PFSK-1 (cell line): ENCODE measurements at regions not wholly inside any gene's neighbourhood (a gene's known extent, or its start where the extent isn't known, plus 50 kb on each side); places are given as distances from the start of the nearest gene placed in this dataset.

Experiments used
- POLR2AphosphoS5 ChIP-seq: IDR thresholded peaks from 2 replicates; pipeline ENCODE4 v1.6.1; 2012; ENCODE audit warnings: low read depth, mild to moderate bottlenecking, control low read depth, low read length, moderate library complexity
- REST ChIP-seq, 2 experiments: IDR thresholded peaks; 2 replicates each; pipeline versions ENCODE4 v1.6.1 to v1.8.0; 2011 to 2012; ENCODE audit warnings: low read depth in 2 of 2, low read length in 2 of 2, control low read depth in 1 of 2, inconsistent platforms in 1 of 2, mild to moderate bottlenecking in 1 of 2, moderate library complexity in 1 of 2; ENCODE audit not compliant: insufficient read depth in 1 of 2
- SIN3A ChIP-seq: IDR thresholded peaks from 2 replicates; pipeline ENCODE4 v1.6.1; 2012; ENCODE audit warnings: mild to moderate bottlenecking, low read length, moderate library complexity, borderline replicate concordance; ENCODE audit not compliant: insufficient read depth
- TAF1 ChIP-seq: IDR thresholded peaks from 2 replicates; pipeline ENCODE4 v1.6.1; 2012; ENCODE audit warnings: low read length, control low read depth, borderline replicate concordance; ENCODE audit not compliant: insufficient read depth

- no peak for TF ChIP-seq POLR2AphosphoS5
- no peak for TF ChIP-seq REST (IDR thresholded peaks at IDR 0.05; ENCODE audit: insufficient read depth in 1 of 2, low read depth in 2 of 2, low read length in 2 of 2)
- TF ChIP-seq TAF1, result no peak
- no peak for TF ChIP-seq SIN3A
Observed at GRCh38 chr15:39161096-39161495, 419.8 kb upstream of the THBS1 start.
